ENCODE measurements at regions not wholly inside any gene's neighbourhood (a gene's known extent, or its start where the extent isn't known, plus 50 kb on each side); places are given as distances from the start of the nearest gene placed in this dataset.

- 46% methylated on average over 2 of the region's 2 CpGs for WGBS (ENCODE audit: low lambda C conversion rate)
- CTCF ChIA-PET = interaction anchor here (0.6 to 0.9 kb wide), 2 partner anchors 12 to 330 kb away, joined by 3 read pairs; no protein-coding TSS in a partner anchor
- no peaks in the 10 kb centered on the region for H3K9me3 ChIP-seq
These were observed 227.2 kb downstream of the CNTN3 start for GRCh38 chr3:74387111-74387735.

More at GRCh38 chr3:74387111-74387735, 227.2 kb downstream of the CNTN3 start:
- Histone ChIP-seq H3K9me2 (no peaks in the 10 kb centered on the region), H3K4me1 (ENCODE audit: control insufficient read depth in 1 of 2, insufficient read depth in 2 of 2, low read depth in 1 of 2, low read length in 1 of 2) (no peaks in the 10 kb centered on the region; a peak in 1 of 4 replicates), H3K79me2 (ENCODE audit: insufficient read depth) (no peaks in the 10 kb centered on the region), H3K4me3 (ENCODE audit: low read depth in 2 of 2, low read length in 1 of 2) (no peak overlapping the region), H4K20me1 (ENCODE audit: insufficient read depth) (no peaks in the 10 kb centered on the region), H2AFZ (ENCODE audit: low read depth) (no peak overlapping the region), H3K36me3 (replicated peaks in 1 of 2; ENCODE audit: control insufficient read depth in 1 of 2, insufficient read depth in 2 of 2, low read length in 1 of 2) (no peaks in the 10 kb centered on the region), H3F3A (replicated peaks; ENCODE audit: insufficient read depth) (no peaks in the 10 kb centered on the region), H3K4me2 (no peak overlapping the region), H3K9ac (no peak overlapping the region), H3K27ac (ENCODE audit: low read depth in 2 of 2, low read length in 1 of 2) (no peak overlapping the region), H3K27me3 (ENCODE audit: insufficient read depth) (no peaks in the 10 kb centered on the region)
- POLR2A ChIA-PET = no interaction called here
- DNase-seq = no peak
- TF ChIP-seq CTCF (IDR thresholded peaks at IDR 0.05) = no peak
- no peak for TF ChIP-seq RXRA (IDR thresholded peaks at IDR 0.05; ENCODE audit: borderline replicate concordance, low read depth)
- TF ChIP-seq TAF1 (IDR thresholded peaks at IDR 0.05; ENCODE audit: borderline replicate concordance, low read depth, low read length) = no peak
- TF ChIP-seq, protein P1, sequence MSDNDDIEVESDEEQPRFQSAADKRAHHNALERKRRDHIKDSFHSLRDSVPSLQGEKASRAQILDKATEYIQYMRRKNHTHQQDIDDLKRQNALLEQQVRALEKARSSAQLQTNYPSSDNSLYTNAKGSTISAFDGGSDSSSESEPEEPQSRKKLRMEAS (IDR thresholded peaks at IDR 0.05; ENCODE audit: low read depth) = no peak
- TF ChIP-seq RAD21 (IDR thresholded peaks at IDR 0.05; ENCODE audit: low read length) = no peak
- TF ChIP-seq MEF2A (IDR thresholded peaks at IDR 0.05; ENCODE audit: borderline replicate concordance, low read depth) = no peak
- TF ChIP-seq EP300 (IDR thresholded peaks at IDR 0.05; ENCODE audit: borderline replicate concordance in 1 of 2, low read depth in 1 of 2, low read length in 1 of 2) = no peak
- no peak for TF ChIP-seq IRF3 (IDR thresholded peaks at IDR 0.05; ENCODE audit: low read depth, low read length)
- no peak for TF ChIP-seq POLR2AphosphoS5 (IDR thresholded peaks at IDR 0.05; ENCODE audit: low read depth, low read length)
- no peak for TF ChIP-seq GABPA (IDR thresholded peaks at IDR 0.05; ENCODE audit: low read depth)
- TF ChIP-seq PBX3 (IDR thresholded peaks at IDR 0.05) = no peak
- no peak for TF ChIP-seq SMC3 (IDR thresholded peaks at IDR 0.05; ENCODE audit: low read depth, low read length)
- no peak for TF ChIP-seq MXI1 (IDR thresholded peaks at IDR 0.05; ENCODE audit: low read depth, low read length)
- no peak for TF ChIP-seq YY1 (IDR thresholded peaks at IDR 0.05; ENCODE audit: low read depth)
- TF ChIP-seq, protein P2, sequence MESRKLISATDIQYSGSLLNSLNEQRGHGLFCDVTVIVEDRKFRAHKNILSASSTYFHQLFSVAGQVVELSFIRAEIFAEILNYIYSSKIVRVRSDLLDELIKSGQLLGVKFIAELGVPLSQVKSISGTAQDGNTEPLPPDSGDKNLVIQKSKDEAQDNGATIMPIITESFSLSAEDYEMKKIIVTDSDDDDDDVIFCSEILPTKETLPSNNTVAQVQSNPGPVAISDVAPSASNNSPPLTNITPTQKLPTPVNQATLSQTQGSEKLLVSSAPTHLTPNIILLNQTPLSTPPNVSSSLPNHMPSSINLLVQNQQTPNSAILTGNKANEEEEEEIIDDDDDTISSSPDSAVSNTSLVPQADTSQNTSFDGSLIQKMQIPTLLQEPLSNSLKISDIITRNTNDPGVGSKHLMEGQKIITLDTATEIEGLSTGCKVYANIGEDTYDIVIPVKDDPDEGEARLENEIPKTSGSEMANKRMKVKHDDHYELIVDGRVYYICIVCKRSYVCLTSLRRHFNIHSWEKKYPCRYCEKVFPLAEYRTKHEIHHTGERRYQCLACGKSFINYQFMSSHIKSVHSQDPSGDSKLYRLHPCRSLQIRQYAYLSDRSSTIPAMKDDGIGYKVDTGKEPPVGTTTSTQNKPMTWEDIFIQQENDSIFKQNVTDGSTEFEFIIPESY (IDR thresholded peaks at IDR 0.05; ENCODE audit: borderline replicate concordance, low read depth) = no peak
- no peak for TF ChIP-seq RCOR1 (IDR thresholded peaks at IDR 0.05; ENCODE audit: low read length)
- TF ChIP-seq, protein P3, sequence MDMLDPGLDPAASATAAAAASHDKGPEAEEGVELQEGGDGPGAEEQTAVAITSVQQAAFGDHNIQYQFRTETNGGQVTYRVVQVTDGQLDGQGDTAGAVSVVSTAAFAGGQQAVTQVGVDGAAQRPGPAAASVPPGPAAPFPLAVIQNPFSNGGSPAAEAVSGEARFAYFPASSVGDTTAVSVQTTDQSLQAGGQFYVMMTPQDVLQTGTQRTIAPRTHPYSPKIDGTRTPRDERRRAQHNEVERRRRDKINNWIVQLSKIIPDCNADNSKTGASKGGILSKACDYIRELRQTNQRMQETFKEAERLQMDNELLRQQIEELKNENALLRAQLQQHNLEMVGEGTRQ (IDR thresholded peaks at IDR 0.05; ENCODE audit: borderline replicate concordance, low read depth, low read length) = no peak
- TF ChIP-seq TEAD4 (IDR thresholded peaks at IDR 0.05; ENCODE audit: borderline replicate concordance, insufficient read depth) = no peak
- TF ChIP-seq SIN3A (IDR thresholded peaks at IDR 0.05; ENCODE audit: borderline replicate concordance, low read depth, low read length) = no peak
